ENCODE measurements at regions not wholly inside any gene's neighbourhood (a gene's known extent, or its start where the extent isn't known, plus 50 kb on each side); places are given as distances from the start of the nearest gene placed in this dataset.

DNA sequence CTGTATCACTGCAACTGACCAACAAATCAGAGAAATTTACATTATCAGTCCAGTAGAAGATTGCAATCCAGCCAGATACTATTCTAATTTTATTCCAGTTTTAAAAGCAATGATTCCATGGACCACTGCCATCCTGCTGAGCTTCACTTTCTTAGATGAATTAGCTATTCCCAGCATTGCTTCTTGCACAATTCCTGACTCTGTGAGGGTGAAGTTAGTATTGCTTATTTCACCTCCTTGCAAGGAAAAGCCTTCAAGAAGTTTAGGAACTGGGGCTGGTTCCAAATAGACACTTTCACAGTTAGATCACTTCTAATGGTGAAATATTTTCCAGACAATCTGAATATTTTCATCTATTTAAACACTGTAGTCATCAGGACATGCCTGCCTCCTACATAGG lies 338.6 kb upstream of the TNC start:
- TF ChIP-seq CREB1 (IDR thresholded peaks at IDR 0.05; ENCODE audit: low read depth) (no peak), FOXM1 (IDR thresholded peaks at IDR 0.05; ENCODE audit: borderline replicate concordance, low read depth) (no peak), EP300 (IDR thresholded peaks at IDR 0.05; ENCODE audit: borderline replicate concordance) (no peak), TCF12 (IDR thresholded peaks at IDR 0.05; ENCODE audit: low read depth) (no peak), EGR1 (IDR thresholded peaks at IDR 0.05) (no peak), RAD21 (IDR thresholded peaks at IDR 0.05; ENCODE audit: low read depth) (no peak), TAF1 (IDR thresholded peaks at IDR 0.05; ENCODE audit: low read depth) (no peak), CEBPB (IDR thresholded peaks at IDR 0.05) (no peak), NFIC (IDR thresholded peaks at IDR 0.05) (no peak), ZBTB7A (IDR thresholded peaks at IDR 0.05; ENCODE audit: low read depth) (no peak)
- TF ChIP-seq, protein P1, sequence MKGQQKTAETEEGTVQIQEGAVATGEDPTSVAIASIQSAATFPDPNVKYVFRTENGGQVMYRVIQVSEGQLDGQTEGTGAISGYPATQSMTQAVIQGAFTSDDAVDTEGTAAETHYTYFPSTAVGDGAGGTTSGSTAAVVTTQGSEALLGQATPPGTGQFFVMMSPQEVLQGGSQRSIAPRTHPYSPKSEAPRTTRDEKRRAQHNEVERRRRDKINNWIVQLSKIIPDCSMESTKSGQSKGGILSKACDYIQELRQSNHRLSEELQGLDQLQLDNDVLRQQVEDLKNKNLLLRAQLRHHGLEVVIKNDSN (IDR thresholded peaks at IDR 0.05) = no peak
- TF ChIP-seq, protein P2, sequence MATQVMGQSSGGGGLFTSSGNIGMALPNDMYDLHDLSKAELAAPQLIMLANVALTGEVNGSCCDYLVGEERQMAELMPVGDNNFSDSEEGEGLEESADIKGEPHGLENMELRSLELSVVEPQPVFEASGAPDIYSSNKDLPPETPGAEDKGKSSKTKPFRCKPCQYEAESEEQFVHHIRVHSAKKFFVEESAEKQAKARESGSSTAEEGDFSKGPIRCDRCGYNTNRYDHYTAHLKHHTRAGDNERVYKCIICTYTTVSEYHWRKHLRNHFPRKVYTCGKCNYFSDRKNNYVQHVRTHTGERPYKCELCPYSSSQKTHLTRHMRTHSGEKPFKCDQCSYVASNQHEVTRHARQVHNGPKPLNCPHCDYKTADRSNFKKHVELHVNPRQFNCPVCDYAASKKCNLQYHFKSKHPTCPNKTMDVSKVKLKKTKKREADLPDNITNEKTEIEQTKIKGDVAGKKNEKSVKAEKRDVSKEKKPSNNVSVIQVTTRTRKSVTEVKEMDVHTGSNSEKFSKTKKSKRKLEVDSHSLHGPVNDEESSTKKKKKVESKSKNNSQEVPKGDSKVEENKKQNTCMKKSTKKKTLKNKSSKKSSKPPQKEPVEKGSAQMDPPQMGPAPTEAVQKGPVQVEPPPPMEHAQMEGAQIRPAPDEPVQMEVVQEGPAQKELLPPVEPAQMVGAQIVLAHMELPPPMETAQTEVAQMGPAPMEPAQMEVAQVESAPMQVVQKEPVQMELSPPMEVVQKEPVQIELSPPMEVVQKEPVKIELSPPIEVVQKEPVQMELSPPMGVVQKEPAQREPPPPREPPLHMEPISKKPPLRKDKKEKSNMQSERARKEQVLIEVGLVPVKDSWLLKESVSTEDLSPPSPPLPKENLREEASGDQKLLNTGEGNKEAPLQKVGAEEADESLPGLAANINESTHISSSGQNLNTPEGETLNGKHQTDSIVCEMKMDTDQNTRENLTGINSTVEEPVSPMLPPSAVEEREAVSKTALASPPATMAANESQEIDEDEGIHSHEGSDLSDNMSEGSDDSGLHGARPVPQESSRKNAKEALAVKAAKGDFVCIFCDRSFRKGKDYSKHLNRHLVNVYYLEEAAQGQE (IDR thresholded peaks at IDR 0.05; ENCODE audit: low read depth) = no peak
- TF ChIP-seq, protein P3, sequence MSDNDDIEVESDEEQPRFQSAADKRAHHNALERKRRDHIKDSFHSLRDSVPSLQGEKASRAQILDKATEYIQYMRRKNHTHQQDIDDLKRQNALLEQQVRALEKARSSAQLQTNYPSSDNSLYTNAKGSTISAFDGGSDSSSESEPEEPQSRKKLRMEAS (IDR thresholded peaks at IDR 0.05) = no peak

DNA sequence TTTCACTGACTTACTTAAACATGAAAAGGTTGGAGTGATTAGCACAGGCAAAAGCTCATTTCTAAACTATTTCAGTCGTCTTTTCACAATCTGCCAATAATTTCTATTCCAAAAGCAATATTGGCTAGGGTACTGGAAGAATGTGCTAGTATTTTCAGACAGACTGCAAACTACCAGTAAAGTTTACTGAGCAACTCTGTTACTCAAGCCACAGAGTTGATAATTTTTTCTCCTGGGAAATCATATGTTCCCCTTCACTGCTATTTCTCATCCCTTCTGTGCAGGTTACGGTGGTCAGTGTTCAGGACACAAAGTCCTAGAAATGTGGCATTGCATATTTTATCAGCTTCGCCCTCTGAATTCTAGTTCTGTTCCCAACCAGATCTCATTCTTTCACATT lies 343.3 kb upstream of the TNC start:
- TF ChIP-seq CREB1 (IDR thresholded peaks at IDR 0.05; ENCODE audit: low read depth) (no peak), EP300 (IDR thresholded peaks at IDR 0.05; ENCODE audit: borderline replicate concordance) (no peak), FOXM1 (IDR thresholded peaks at IDR 0.05; ENCODE audit: borderline replicate concordance, low read depth) (no peak), TAF1 (IDR thresholded peaks at IDR 0.05; ENCODE audit: low read depth) (no peak)

DNA sequence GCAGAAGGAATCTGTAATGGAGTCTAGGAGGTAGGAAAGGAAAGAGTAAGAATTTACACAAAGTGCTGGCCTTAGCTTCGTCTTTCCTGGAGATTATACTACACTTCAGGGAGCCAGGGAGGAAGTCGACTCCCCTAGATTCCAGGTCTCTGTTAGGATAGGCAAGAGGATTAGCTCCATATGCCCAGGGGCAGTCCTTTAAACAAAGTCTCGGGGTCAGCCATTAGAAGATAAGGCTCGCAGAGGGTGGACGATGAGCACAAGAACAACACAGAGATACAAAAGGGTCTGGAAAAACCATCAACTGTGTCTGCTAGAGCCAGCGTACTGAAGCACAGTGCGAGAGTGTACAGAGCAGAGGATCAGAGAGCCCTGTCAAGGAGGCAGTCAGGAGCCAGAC lies 344.7 kb upstream of the TNC start:
- TF ChIP-seq TEAD4 (IDR thresholded peaks at IDR 0.05) (no peak), CEBPB (IDR thresholded peaks at IDR 0.05) (no peak), ZBTB7A (IDR thresholded peaks at IDR 0.05; ENCODE audit: low read depth) (no peak), RAD21 (IDR thresholded peaks at IDR 0.05; ENCODE audit: low read depth) (no peak)
- TF ChIP-seq, protein P1 (IDR thresholded peaks at IDR 0.05) = no peak
- TF ChIP-seq, protein P3 (IDR thresholded peaks at IDR 0.05) = no peak
- TF ChIP-seq, protein P2 (IDR thresholded peaks at IDR 0.05; ENCODE audit: low read depth) = no peak

DNA sequence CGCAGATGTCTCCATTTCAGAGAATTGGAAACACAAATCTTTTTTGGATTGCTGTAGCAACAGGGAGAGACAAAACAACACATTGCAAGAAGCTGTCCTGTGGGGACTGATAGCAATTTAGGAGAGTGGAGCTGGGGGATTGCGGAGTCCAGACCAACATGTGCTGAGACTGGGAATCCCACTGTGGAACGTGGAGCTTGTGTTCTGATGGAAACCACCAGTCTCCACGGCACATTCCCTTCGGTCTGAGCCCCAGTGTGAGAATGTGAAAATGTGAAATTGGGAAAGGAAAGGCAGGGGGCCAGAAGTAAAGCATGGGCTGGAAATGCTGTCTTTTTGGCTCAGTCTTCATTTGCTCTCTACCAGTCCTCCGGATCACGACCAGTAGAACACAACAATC lies 348.8 kb upstream of the TNC start:
- TF ChIP-seq YY1 (IDR thresholded peaks at IDR 0.05; ENCODE audit: low read depth) (no peak), FOXM1 (IDR thresholded peaks at IDR 0.05; ENCODE audit: borderline replicate concordance, low read depth) (no peak), CEBPB (IDR thresholded peaks at IDR 0.05) (no peak), EGR1 (IDR thresholded peaks at IDR 0.05) (no peak), TCF12 (IDR thresholded peaks at IDR 0.05; ENCODE audit: low read depth) (no peak), NFIC (IDR thresholded peaks at IDR 0.05) (no peak), RAD21 (IDR thresholded peaks at IDR 0.05; ENCODE audit: low read depth) (no peak), TEAD4 (IDR thresholded peaks at IDR 0.05) (no peak), TAF1 (IDR thresholded peaks at IDR 0.05; ENCODE audit: low read depth) (no peak), ZBTB7A (IDR thresholded peaks at IDR 0.05; ENCODE audit: low read depth) (no peak), EP300 (IDR thresholded peaks at IDR 0.05; ENCODE audit: borderline replicate concordance) (no peak), CREB1 (IDR thresholded peaks at IDR 0.05; ENCODE audit: low read depth) (no peak)
- TF ChIP-seq, protein P2 (IDR thresholded peaks at IDR 0.05; ENCODE audit: low read depth) = no peak
- TF ChIP-seq, protein P3 (IDR thresholded peaks at IDR 0.05) = no peak
- TF ChIP-seq, protein P1 (IDR thresholded peaks at IDR 0.05) = no peak
